HG02981 (cell line): ENCODE measurements at regions not wholly inside any gene's neighbourhood (a gene's known extent, or its start where the extent isn't known, plus 50 kb on each side); places are given as distances from the start of the nearest gene placed in this dataset.

Experiments used
- ATAC-seq: cut with Tn5 transposase; IDR thresholded peaks from one replicate; pipeline ENCODE4 v1.9.1; 2021; ENCODE audit warnings: mild to moderate bottlenecking, moderate library complexity; ENCODE audit not compliant: unreplicated experiment

DNA sequence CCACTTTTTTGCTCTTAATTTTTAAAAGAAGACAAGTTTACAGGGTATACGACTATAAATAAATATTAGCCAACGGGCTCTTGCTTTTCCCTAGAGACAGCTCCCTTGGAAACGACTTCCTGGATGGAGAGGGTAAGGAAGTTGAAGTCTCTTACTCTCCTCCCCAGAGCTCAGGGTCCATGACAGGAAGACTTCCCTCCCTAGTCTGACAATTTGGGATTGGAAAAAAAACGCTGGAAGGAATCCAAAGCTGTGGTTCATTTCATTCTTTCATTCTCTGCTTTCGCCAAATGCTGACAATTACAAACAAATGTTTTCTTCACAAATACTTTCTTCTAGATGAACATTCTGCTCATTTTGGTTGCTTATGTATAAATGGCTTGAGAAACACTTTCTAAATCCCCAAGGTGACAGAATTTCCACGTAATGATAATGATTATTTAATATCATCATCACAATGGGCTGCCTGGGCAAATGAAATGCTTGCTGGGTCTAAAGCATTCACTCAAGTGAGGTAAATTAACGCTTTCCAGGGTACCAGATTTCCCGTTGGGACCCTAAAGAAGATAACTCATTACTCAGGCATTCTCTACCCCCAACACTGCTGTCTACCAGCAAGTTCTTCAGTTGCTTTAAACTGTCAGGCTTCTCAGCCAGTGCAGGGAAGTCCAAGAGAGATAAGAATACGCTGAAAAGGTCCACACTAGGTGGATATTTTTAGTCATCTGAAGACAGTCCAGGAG, 139.8 kb upstream of the SLC30A5 start:
- no peak for ATAC-seq

DNA sequence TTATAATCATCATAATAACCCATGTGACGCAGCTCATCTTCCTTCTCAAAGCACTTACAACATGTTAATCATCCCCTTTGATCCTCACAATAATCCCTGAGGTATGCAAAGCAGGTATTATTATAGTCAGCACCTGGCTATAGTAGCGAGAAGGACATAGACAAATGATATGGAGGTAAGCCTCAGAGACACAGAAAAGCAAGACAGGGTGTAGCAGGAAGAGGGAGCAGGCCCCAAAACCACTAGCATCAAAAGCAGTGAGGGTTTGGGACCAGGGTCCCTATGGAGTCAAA, 139.2 kb upstream of the SLC30A5 start:
- ATAC-seq = no peak

DNA sequence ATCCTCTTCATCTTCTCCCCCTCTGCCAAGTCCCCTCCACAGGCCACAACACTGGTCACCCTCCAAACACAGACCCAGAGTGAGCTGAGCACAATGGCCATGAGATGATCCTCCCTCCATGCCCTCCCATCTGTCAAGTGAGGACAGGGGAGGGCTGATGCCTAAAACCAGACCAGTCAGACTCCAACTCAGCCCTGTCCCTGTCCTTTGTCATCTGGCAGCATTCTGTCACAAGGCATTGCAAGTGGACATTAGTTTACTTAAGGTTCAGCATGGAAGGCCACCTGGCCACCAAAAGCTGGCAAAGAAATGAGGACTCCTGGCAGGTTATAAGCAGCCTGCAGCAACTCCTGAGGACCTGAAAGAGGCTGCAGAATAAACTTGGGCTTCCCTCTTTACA, 136.2 kb upstream of the SLC30A5 start:
- ATAC-seq = no peak

DNA sequence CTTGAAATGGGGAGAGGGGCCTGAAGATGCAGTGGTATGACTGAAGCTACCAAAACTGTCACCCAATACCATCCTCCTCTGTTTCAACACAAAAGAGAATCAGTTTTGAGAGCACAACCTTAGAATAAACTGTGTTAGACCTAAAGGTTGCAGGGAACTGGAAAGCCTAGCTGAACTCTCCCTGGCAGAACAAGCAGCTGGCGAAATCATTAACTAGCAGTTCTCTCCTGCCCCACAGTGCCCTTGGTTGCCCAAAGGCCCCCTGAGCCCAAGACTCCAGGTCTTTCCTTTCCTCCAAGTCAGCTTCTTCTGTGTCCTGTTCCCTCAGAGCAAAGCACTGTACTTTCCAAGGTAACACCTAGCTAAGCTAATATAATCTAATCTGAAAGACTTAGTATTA, 135.4 kb upstream of the SLC30A5 start:
- ATAC-seq = no peak

DNA sequence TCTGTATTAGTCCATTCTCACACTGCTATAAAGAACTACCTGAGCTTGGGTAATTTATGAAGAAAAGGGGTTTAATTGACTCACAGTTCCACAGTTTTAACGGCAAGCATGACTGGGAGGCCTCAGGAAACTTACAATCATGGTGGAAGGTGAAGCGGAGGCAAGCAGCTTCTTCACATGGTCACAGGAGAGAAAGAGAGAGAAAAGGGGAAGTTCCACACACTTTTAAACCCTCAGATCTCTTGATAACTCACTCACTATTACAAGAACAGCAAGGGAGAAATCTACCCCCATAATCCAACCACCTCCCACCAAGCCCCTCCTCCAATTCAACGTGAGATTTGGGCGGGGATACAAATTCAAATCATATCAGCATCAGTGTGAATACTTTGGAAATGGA, 133.4 kb upstream of the SLC30A5 start:
- no peak for ATAC-seq

DNA sequence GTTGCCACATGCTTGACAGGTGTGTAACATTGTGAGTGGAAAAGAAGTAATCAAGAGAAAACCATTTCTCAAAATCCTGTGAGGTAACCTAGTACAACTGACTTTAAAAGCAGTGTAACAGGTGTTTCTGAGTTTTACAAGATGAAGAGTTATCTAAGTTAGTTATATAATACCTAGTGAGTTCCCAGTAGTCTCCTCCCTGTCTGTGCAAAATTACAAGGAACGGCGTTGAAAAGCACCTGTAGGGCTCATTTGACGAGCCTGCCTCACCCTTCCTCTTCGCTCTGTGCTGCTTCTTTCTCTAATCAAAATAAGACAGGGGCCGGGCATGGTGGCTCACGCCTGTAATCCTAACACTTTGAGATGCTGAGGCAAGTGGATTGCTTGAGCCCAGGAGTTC, 132.9 kb upstream of the SLC30A5 start:
- ATAC-seq = no peak

DNA sequence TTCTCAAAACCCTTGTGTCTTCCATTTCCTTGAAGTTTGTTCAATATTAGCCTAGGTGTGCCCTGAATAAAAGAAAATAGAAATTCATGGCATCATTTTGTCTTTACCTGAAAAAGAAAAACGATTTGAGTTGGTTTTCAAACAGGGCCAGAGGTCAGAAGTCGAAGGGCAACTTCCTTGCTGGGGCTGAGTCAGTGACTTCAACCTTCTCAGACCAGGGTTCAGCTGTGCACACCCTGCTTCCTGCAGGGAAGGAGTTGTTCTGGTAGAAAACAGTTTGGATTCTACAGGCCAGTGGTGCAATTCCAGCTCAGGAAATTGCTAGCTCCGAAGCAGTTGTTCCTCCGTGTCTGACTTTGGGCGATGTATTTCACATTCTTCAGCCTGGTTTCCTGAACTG, 132.1 kb upstream of the SLC30A5 start:
- no peak for ATAC-seq

DNA sequence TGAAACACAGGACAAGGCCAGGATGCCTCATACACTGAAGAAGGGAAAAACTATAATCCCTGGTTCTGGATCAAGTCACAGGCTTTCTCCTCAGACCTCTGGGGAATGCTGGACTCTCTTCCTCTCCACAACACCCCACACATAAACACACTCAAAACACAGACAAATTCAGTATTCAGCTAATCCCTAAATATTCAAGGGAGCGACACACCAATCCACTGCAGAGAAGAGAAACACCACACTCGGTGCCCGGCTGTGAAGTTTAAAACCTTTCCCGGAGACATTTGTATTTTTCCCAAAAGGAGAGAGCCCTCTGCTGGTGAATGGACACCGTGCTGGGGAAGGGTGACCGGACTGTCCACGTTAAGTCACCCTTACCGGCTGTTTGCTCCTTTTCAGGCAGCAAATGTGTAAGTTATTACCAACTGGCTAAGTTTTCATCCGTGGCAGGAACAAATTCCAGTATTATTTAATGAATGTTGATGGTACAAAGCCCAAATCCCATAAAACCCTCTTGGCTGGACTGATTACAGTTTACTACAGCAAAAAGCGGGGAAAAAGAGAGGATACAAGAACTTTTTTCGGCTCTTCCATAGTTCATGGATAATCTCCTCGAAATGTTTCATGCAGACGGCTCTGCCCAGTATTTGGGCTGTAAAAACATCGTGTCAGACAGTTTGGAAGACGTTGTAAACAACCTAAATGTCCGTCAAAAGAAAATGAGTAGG, 130.9 kb upstream of the SLC30A5 start:
- no peak for ATAC-seq

DNA sequence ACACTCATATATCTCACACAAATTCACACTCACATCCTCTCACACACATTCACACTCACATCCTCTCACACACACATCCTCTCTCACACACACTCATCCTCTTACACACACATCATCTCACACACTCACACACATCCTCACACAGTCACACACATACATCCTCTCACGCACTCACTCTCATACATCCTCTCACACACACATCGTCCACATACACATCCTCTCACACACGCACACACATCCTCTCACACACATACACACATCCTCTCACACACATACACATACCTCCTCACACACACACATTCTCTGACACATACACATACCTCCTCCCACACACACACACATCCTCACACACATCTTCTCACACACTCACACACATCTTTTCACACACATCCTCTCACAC, 129.1 kb upstream of the SLC30A5 start:
- no peak for ATAC-seq

DNA sequence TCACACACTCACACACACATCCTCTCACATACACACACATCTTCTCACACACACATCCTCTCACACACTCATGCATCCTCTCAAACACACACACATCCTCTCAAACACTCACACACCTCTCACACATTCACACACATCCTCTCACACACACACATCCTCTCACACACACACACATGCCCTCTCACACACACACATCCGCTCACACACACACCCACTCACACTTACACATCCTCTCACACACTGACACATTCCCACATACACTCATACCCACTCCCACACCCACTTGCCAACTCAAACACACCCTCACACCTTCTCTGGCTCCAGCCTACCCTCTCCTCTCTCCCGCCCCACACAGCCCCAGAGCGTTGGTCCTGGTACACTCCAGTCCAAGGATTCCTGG, 127.9 kb upstream of the SLC30A5 start:
- ATAC-seq = no peak

DNA sequence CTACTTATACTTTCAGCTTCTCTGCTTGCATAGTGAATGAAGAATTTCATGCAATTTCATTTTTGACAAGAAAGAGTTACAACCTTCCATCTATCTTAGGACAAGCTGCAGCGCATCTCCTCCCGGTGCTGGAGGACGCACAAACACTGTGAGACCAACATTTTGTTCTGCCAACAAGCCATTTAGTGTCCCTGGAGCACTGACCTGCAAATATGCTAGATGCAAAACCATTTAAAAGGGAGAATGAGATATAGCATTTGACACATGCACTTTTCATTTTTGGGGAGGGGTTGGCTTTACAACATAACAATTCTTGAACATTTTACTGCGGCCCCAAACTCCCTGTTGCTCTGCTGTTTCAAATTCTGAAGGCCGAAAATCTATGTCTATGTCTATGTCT, 127.2 kb upstream of the SLC30A5 start:
- ATAC-seq = no peak

DNA sequence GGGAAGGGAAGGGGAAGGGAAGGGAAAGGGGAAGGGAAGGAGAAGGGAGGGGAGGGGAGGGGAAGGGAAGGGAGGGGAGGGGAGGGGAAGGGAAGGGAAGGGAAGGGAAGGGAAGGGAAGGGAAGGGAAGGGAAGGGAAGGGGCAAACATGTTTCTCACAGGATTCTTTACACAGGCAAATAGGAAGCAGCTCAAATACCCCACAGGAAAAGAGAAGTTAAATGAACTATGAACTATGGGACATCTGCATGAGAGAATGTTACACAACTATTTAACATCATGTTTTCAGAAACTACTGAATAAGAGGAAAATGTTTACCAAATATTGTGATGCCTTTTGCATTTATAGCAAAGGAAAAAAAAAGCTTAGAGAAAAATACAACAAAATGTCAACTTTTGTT, 125.4 kb upstream of the SLC30A5 start:
- ATAC-seq = no peak

DNA sequence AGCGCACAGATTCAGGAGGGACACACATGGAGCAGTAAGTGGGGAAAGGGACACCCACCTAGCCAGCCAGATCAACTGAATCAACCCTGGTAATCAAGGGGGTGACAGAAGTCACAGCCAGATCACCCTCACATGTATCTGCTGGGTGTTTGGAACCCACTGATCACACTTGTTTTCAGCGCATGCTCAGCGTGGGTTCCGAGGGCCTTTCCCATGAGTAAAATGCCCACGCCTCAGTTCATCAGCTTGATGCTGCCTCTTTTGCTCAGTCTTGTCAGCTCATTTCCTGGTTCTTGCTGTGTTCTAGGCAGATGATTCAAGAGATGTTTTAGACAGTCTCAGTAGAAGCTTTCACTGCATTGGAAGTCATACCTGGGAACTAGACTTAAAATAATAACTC, 123.2 kb upstream of the SLC30A5 start:
- no peak for ATAC-seq

DNA sequence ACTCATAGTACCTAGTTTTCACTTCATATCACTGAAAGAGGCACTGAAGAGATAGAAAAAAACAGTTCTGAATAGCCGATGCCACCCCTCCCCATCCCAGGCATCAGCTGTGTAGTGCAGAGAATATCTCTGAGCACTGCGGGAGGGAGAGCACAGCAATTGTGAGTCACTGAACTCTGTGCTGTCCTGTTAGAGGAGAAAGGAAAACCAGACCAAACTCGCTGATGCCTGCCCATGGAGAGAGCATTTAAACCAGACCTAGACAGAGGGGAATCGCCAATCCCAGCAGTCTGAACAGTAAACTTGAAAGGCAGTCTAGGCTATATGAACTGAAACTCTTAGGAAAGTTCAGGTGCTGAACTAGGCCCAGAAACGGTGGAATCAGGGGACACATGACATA, 120.1 kb upstream of the SLC30A5 start:
- no peak for ATAC-seq

DNA sequence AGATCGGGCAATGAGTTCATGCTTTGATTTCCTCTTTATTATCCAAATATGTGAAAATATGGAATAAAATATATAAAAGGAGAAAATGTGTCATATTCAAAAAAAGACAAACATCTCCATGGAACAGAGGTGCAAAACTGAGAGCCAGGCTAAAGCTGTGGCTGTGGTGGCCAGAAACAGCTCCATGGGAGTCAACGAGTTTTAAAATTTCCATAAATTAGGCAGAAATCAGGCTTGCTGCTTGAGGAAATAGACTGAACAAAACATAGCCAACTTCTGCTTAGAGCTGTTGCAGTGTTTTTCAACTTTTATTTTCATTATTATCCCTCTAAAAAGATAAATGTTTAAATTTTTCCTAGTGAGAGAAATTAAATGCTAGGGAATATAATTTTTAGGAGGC, 110.8 kb upstream of the SLC30A5 start:
- no peak for ATAC-seq

DNA sequence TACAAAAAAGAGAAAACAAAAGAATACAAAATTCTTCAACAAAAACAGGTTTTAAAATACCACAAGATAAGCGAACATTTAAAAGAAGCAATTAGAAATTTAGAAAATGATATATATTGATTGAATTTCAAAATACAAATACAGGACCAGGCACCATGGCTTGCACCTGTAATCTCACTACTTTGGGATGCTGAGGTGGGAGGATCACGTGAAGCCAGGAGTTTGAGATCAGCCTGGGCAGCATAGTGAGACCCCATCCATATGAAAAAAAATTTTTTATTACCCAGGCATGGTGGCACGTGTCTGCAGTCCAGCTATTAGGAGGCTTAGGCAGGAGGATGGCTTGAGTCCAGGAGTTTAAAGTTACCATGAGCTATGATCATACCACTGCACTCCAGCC, 109.9 kb upstream of the SLC30A5 start:
- ATAC-seq = no peak

DNA sequence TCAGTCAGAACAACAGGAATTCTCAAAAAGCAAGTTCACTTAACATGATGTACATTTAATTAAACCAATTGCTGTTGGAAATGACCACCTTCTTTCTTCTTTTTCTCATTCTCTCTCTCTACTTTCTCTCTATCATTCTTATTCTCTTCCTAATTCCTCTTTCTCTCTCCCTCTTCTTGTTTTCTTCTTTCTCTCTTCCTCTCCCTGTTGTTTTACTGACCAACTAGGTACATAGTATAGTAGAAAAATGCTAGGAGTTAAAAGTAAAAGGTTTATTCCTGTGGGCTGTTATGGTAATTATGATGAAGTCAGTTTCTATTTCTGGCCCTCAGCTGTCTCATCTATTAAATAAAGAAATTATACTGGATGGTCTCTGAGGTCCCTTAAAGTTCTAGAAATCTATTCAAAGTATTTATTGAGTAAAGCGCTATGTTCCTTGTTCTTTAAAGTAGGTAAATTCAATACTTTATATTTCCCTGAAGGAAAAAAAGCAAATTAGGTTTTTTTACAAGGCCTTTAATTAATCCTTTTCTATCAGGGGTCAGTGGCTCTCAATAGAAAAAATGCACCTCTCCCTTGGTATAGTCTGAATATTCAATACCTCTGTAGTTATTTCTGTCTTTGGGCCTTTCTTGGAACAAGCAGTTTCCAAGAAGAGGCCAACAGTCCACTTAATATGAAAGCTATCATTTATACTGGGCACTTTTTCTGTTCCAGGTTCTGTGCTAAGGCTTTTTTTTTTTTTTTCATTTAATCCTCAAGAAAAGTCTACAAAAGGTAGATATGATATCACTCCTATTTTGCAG, 102.3 kb upstream of the SLC30A5 start:
- ATAC-seq = no peak

DNA sequence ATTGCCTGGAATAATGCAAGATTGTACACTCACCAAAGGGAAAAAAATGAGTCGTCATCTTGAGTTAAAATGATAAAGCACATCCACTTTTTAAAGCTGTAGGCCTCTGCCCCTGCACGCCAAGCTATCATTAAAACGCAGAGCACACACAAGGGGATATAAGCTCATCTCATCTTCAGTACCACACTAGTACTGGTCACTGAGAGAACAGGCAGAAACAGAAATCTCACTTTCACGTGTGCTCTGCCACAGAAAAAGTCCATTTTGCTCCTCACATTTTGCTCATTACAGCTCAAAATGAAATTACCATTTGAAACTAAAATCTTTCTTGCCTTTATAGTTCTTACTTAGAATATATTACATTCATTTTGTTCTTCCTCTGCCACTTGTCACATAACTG, 99.2 kb upstream of the SLC30A5 start:
- ATAC-seq = no peak

DNA sequence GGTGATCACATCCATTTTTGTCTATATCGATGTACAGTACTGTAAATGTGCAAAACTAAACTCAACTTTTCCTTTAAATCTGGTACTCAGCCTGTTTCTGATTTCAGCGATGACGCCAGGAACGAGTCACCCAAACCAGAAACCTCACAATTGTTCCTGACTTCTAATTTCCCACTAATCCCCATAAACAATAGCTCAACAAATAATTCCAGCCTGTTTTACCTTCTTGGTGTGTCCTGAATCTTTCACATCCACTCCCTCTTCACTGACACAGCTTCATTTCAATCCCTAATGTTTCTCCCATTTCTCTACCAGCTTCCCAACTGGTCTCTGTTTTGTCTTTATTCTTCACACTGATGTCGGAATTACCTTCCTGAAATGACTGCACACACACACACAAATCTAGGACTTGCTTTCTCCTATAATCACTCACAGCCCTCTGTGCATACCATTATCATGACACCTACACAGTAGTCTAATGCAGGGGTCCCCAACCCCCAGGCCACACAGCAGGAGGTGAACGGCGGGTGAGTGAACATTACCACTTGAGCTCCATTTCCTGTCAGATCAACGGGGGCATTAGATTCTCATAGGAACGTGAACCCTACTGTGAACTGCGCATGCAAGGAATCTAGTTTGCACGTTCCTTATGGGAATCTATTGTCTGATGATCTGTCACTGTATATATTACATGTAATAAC, 97.8 kb upstream of the SLC30A5 start:
- ATAC-seq = no peak

DNA sequence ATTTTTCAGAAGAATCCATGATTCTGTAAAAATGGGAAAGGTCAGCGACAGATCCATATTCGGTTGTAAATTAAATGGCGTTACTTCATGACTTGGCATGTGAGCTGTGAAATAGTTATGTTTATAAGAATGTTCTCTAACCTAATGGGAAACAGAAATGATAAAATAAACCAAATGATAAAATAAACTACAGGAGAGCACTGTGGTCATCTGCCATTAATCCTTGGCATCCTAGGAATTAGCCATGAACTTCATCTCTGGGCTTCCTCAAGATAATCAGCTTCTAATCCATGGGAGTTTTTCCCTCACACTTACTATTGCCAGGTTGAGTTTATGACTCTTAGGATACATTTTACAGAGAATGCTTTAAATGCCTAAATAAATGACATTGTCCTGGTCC, 94.6 kb upstream of the SLC30A5 start:
- ATAC-seq = no peak

DNA sequence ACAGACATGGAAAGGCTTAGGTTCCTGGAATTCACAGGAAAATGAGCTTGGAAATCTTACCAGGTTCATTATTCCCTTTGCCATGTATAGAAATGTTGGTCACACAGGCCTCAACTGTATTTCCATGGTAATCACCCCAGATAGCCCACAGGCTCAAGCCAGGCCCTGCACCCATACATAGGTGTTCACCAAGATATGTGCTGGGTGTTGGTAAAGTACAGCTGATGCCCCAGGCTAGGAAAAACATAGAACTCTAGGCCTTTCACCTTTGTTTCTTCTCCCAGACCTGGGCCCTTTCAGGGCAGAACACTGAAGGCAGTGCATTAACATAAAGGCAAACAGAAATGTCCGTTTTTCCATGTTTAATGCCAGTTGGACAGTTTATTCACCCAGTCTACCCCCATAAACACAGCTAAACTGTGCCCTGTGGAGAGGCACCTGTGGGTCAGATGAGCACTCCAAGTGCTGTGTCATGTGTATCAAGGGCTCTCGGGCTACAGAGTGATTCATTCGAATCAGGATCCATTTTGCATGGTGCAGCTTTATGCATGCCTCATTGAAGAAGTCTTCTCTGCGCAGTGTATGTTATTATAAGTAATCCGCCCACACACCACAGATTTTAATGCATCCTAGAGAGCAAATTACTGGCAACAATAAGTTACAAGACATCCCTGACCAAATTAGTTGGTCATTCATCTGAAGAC, 93.4 kb upstream of the SLC30A5 start:
- ATAC-seq = no peak
